ENCODE measurements at regions not wholly inside any gene's neighbourhood (a gene's known extent, or its start where the extent isn't known, plus 50 kb on each side); places are given as distances from the start of the nearest gene placed in this dataset.

DNA sequence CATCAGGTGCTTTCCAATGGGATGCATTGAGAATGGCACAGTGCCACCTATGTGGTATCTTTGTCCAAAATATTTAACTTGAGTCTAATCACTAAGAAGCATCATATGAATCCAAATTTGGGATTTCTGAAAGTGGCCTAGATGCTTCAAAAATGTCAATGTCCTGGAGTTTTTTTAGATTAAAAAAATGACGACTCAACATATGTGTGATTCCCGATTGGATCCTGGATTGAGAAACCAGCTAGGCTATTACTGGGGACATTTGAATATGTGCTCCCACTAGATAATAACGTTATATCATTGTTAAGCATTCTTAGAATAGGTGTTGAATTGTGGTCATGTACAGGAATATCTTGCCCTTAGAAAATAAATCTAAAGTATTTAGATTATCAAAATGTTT is 189.2 kb downstream of the TBXT start:
- no TSS peak for BruUV-seq (replicated peaks)
- ATAC-seq: no peak
- in situ Hi-C loops (cut with HindIII; ENCODE audit: low pct_unique_long_range_greater_than_20kb, low sequenced_read_pairs) (no loop called here), intact Hi-C loops (cut with micrococcal nuclease; ENCODE audit: unreplicated experiment) (no loop called here)
- peaks cover 4% of the 10 kb centered on the region; the same call in 1 of the 2 replicates for H3K27me3 ChIP-seq (ENCODE audit: control insufficient read depth, insufficient read depth, low read length)
- no peaks in the 10 kb centered on the region for H3K9me3 ChIP-seq (ENCODE audit: control insufficient read depth, insufficient read depth, low read depth, low read length)
- no peaks in the 10 kb centered on the region for H3K36me3 ChIP-seq (ENCODE audit: control insufficient read depth, insufficient read depth, low read length)
- CTCF ChIA-PET: no interaction called here
- DNase-seq (ENCODE audit: low read depth, low spot score): no peak
- POLR2A ChIA-PET: no interaction called here
- no peak for TF ChIP-seq TCF7L2 (IDR thresholded peaks at IDR 0.05; ENCODE audit: low read depth, low read length)
- TF ChIP-seq, protein P1, sequence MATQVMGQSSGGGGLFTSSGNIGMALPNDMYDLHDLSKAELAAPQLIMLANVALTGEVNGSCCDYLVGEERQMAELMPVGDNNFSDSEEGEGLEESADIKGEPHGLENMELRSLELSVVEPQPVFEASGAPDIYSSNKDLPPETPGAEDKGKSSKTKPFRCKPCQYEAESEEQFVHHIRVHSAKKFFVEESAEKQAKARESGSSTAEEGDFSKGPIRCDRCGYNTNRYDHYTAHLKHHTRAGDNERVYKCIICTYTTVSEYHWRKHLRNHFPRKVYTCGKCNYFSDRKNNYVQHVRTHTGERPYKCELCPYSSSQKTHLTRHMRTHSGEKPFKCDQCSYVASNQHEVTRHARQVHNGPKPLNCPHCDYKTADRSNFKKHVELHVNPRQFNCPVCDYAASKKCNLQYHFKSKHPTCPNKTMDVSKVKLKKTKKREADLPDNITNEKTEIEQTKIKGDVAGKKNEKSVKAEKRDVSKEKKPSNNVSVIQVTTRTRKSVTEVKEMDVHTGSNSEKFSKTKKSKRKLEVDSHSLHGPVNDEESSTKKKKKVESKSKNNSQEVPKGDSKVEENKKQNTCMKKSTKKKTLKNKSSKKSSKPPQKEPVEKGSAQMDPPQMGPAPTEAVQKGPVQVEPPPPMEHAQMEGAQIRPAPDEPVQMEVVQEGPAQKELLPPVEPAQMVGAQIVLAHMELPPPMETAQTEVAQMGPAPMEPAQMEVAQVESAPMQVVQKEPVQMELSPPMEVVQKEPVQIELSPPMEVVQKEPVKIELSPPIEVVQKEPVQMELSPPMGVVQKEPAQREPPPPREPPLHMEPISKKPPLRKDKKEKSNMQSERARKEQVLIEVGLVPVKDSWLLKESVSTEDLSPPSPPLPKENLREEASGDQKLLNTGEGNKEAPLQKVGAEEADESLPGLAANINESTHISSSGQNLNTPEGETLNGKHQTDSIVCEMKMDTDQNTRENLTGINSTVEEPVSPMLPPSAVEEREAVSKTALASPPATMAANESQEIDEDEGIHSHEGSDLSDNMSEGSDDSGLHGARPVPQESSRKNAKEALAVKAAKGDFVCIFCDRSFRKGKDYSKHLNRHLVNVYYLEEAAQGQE (IDR thresholded peaks at IDR 0.05; ENCODE audit: insufficient read depth in 1 of 2, low read depth in 2 of 2, low read length in 1 of 2): no peak
- no peak for TF ChIP-seq SIN3A (IDR thresholded peaks at IDR 0.05; ENCODE audit: borderline replicate concordance, insufficient read depth, low read depth, low read length)
- TF ChIP-seq, protein P2, sequence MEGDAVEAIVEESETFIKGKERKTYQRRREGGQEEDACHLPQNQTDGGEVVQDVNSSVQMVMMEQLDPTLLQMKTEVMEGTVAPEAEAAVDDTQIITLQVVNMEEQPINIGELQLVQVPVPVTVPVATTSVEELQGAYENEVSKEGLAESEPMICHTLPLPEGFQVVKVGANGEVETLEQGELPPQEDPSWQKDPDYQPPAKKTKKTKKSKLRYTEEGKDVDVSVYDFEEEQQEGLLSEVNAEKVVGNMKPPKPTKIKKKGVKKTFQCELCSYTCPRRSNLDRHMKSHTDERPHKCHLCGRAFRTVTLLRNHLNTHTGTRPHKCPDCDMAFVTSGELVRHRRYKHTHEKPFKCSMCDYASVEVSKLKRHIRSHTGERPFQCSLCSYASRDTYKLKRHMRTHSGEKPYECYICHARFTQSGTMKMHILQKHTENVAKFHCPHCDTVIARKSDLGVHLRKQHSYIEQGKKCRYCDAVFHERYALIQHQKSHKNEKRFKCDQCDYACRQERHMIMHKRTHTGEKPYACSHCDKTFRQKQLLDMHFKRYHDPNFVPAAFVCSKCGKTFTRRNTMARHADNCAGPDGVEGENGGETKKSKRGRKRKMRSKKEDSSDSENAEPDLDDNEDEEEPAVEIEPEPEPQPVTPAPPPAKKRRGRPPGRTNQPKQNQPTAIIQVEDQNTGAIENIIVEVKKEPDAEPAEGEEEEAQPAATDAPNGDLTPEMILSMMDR (IDR thresholded peaks at IDR 0.05): no peak
- TF ChIP-seq POLR2AphosphoS5 (IDR thresholded peaks at IDR 0.05; ENCODE audit: low read depth, low read length): no peak
- H3K4me1 ChIP-seq (ENCODE audit: control insufficient read depth, insufficient read depth, low read length): no peaks in the 10 kb centered on the region
- H3K27ac ChIP-seq (ENCODE audit: low read length): no peak overlapping the region
- H3K4me3 ChIP-seq (ENCODE audit: low read depth in 2 of 2, low read length in 2 of 2): no peak overlapping the region

DNA sequence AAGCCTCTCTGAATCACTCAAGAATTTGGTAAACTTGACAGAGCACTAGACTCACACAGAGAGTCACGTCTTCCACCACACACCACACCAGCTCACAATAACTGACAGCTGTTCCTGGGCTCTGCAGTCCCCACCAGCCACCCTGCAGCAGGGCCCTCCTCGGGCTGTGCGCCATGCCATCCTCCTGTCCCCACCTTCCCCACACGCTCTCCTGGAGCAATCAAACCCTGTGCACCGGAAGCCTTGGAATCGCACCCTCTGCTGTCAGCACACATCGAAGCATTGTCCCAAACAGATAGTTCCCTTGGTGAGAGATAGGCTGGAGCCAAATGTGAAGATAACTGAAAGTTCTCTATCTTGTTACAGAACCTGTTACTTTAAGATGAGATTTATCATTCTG is 191.0 kb downstream of the TBXT start:
- intact Hi-C loops (cut with micrococcal nuclease; ENCODE audit: unreplicated experiment): no loop called here
- POLR2A ChIA-PET: no interaction called here

More for the DNA sequence above, 191.0 kb downstream of the TBXT start:
- Histone ChIP-seq H3K36me3 (ENCODE audit: control insufficient read depth, insufficient read depth, low read length) (no peaks in the 10 kb centered on the region), H3K4me1 (ENCODE audit: control insufficient read depth, insufficient read depth, low read length) (no peaks in the 10 kb centered on the region), H3K4me3 (ENCODE audit: low read depth in 2 of 2, low read length in 2 of 2) (no peak overlapping the region), H3K9me3 (ENCODE audit: control insufficient read depth, insufficient read depth, low read depth, low read length) (no peaks in the 10 kb centered on the region), H3K27ac (ENCODE audit: low read length) (no peak overlapping the region), H3K27me3 (ENCODE audit: control insufficient read depth, insufficient read depth, low read length) (peaks cover 2% of the 10 kb centered on the region; the same call in 1 of the 2 replicates)
- in situ Hi-C loops (cut with HindIII; ENCODE audit: low pct_unique_long_range_greater_than_20kb, low sequenced_read_pairs): no loop called here
- no TSS peak for BruUV-seq (replicated peaks)
- DNase-seq (ENCODE audit: low read depth, low spot score) (no peak), ATAC-seq (no peak)
- TF ChIP-seq, protein P2 (IDR thresholded peaks at IDR 0.05): no peak
- CTCF ChIA-PET: no interaction called here

Data from Panc1 (cell line).